Fibroblast of peridontal ligament (primary cell): ENCODE measurements at regions not wholly inside any gene's neighbourhood (a gene's known extent, or its start where the extent isn't known, plus 50 kb on each side); places are given as distances from the start of the nearest gene placed in this dataset.

Experiments
- DNase-seq: peaks from one replicate; pipeline ENCODE4 v3.0.0-alpha.2; 2010; ENCODE audit errors: extremely low read depth

GRCh38 chr5:106894964-106895363 is 775.8 kb downstream of the EFNA5 start:
- DNase-seq: peak; percentile 71

- DNase-seq: no peak
These were observed 788.7 kb downstream of the EFNA5 start for GRCh38 chr5:106882035-106882434.

GRCh38 chr5:106880656-106881055 is 790.1 kb downstream of the EFNA5 start:
- no peak for DNase-seq

- DNase-seq: peak; percentile 71
These were observed 792.9 kb downstream of the EFNA5 start for GRCh38 chr5:106877881-106878280.

DNA sequence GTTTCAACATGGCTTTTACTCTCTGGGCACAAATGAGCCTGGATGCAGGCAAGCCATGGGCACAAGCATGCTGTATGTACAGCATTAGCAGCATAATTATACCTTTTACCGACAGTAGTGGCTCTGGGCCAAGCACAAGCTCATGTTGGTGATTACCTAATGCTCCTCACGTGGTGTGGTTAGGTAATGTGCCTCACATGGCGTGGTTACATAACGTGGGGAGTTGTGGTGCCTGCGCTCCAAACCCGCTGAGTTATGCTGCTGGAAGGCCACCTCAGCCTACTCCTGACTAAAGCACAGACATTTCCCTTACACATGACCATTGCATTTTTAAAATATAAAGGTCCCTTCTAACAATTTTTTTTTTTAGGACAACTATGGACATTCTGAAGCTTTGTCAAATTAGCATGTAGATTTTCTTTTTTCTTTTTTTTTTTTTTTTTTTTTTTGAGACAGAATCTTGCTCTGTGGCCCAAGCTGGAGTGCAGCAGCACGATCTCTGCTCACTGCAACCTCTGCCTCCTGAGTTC is 794.0 kb downstream of the EFNA5 start:
- DNase-seq: no peak

- DNase-seq: no peak
These were observed 794.5 kb downstream of the EFNA5 start for GRCh38 chr5:106876298-106876622.

GRCh38 chr5:106875591-106876297 is 795.0 kb downstream of the EFNA5 start:
- peak; percentile 62 for DNase-seq

DNA sequence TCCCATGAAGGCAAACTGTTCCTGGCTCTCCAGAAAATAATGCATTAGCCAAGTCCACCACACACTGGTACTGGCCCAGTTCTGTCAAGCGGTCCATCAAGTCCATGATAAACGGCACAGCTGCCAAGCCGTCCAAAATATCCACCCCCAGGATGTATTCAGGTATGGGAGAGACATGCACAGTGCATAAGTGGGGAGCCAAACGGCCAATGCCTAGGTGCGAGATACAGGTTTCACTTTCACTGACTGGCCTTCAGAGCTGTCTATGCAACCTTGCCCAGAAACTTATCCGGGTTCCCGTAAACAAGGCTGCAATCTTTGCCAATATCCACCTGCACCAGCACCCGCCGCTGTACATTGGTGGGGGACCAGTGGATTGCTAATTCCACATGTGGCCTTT is 795.8 kb downstream of the EFNA5 start:
- DNase-seq: no peak

- no peak for DNase-seq
These were observed 796.2 kb downstream of the EFNA5 start for GRCh38 chr5:106874531-106874930.

GRCh38 chr5:106873568-106873967 is 797.2 kb downstream of the EFNA5 start:
- no peak for DNase-seq

- no peak for DNase-seq
These were observed 805.5 kb downstream of the EFNA5 start for GRCh38 chr5:106865279-106865678.

GRCh38 chr5:106862450-106863193 is 808.1 kb downstream of the EFNA5 start:
- peak; percentile 87 for DNase-seq

- no peak for DNase-seq
These were observed 810.2 kb downstream of the EFNA5 start for GRCh38 chr5:106860398-106861044.

DNA sequence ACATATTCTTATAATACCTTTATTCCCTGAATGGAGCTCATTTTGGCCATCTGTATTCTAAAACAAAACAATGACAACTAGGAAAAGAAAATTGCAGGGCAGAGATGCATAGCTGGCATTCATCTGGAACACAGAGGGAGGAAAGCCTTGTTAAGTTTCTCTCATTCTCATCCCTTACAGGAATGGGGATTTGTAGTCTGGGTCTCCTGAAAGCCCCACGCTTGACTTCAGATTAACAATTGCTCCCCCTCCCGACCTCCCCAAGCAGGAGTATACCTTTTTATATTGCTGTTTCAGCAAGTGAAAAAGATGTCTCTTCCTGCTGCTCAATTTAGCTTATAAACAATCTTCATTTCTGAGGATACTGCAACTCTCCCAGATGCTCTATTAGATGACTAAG is 812.1 kb downstream of the EFNA5 start:
- DNase-seq: no peak

DNA sequence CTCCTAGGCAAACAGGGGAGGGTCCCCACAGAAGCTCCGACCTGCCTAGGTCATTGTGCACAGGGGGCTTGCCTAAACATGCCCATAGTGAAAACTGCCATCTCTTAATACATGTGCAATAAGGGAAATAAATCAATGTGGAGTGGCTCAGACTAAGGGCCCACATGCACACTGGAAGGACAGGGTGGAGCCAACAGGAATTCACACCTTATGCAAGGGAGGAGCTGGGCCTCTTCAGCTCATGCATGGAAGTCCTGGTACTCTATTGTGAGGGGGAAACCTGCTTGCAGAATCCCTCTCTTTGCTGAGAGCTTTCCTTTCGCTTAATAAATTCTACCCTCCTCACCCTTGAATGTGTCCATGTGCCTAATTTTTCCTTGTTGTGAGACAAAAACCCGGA is 815.8 kb downstream of the EFNA5 start:
- DNase-seq: no peak

DNA sequence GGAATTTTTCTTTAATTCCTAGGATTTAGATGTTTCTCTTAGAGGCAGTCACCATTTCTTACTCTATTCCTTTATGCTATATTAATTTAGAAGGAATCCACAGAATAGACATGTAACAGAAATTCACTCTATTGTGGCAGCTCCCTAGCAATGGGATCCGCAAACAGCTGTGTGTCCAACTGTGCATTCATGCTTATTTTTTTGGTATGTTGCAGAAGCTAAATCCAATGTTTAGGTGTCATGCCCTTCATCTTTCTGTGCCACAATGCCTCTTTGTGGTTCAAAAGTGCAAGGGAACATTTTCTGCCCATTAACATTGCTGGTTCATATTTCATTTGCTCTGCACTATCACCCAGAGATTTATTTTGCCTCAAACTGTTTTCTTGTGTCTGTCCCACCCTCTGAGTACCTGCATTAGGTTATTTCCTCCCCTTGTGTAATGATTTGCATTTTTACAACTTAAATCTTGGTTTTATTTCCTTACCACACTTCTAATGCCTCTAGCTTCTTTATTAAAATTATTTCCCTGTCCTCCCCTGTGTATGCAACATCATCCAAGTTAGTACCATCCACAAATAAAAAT is 816.5 kb downstream of the EFNA5 start:
- no peak for DNase-seq

- no peak for DNase-seq
These were observed 817.5 kb downstream of the EFNA5 start for GRCh38 chr5:106853266-106853665.

DNA sequence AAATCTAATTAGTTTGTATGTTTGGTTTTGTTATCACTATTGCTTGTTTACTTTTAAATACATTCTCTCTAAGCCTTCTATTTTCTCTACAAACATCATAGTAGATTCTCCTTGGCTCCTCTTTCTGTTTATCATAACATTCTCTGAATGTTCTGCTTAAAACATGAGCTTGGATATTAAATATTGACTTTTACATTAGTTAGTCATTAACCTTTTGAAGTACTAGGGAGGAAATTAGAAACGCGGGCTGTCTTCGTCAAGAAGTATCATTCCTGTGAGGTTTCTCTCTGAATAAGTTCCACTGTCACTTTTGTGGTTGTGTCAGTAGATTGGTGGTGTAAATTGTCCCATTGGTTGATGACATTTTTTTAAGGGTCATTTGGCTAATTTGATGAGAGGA is 821.5 kb downstream of the EFNA5 start:
- no peak for DNase-seq

DNA sequence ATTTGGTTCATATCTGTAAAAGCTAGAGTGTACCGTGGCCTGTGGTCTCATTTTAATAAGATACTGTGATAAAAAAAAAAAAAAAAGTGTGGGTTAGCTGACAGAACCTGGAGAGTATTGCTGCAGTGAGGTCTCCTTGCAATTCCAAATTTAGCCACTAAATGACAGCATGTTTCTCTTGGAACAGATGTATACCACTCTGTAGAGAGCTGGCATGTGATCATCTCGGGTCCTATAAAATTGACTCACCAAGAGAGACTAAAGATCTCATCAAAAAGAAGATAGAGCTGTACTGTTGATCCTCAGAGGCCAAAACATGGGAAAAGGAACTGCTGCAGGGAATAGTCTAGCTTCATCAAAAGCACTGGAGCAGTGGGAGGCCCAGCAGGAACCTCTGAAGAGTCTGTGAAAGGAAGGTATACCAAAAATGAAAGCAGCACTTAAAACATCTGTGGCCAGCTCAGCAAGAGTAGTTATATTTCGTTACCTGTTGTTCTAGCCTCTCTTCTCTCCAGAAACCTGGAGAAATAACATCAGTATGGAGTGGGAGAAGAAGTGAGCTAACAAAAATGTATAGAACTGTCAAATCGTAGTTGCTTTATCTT is 826.8 kb downstream of the EFNA5 start:
- DNase-seq: peak; percentile 35

GRCh38 chr5:106833517-106833916 is 837.2 kb downstream of the EFNA5 start:
- DNase-seq: no peak

DNA sequence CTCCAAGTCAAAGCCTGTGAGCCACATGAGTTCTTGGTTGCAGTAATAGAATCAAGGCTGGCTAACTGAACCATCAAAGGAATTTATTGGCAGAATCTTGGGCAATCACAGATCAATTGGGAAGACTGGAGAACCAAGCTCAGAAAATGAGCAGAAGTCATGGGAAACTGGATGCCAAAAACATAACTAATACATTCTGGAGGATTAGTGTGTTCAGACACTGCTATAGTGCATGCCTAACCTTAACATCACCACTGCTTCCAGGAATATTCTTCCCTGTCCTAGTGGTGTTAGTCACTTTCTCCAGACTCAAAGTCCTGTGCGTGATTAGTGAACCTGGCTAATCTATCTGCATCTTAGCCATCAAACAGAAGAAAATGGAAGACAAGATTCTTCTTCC is 843.7 kb downstream of the EFNA5 start:
- peak; percentile 74 for DNase-seq

DNA sequence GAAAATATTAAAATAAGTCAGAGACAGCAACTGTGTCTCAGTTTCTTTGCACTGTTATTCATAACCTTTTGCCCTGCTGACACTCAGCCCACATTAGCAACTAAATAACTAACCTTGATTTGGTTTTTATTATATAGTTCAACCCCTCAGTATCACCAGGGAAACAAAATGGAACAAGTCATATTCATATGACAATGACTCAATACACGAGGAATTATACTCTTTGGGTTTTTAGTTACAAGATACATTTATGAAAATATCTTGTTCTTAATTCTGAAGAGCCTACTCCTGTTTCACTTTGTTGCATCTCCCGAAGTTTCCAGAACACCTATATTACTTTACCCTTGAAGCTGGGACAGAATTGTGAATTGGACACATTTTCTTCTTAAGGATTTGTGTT is 845.4 kb downstream of the EFNA5 start:
- DNase-seq: peak; percentile 48
